Tongue (tissue), 1 donor: ENCODE measurements at regions not wholly inside any gene's neighbourhood (a gene's known extent, or its start where the extent isn't known, plus 50 kb on each side); places are given as distances from the start of the nearest gene placed in this dataset.

ENCODE experiments used
- DNase-seq: peaks from one replicate; pipeline ENCODE4 v3.0.0-alpha.2; 2015

DNA sequence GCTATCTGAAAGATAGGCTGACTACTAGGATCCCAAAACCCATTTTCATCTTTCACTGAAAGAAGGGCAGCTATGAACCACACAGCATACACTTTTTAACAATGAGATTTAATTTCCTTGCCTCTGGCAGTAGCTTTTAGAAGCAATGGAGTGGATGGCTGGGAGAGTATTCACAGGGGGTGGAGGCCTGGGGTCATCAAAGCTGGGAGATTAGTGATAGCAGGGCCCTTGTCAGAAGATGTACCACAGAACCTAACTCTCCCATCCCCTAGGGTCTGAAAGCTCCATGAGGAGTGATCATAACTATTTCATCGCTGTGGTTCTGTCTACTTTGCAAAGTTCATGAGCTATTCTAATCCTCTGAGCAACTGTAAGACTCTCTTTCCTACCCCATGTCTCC, 332.2 kb downstream of the PRELID2 start:
- DNase-seq, result no peak

DNA sequence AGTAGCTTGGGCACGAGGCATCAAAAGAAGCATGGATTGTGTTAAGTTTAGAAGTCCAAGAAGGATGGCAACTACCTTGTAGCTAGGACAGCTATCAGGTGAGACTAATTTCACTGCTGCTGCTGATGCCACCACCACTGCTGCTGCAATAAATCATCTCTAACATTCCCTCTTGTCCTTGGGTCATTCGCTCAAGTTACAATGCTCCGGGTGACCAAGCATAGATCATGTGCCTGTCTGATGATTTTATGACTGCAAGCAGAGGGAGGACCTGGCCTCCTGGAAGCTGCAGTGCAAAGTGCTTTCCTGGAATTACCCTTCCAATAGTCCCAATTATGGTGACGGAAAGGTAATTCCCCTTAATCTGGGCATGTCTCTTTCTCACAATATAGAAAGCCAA, 334.4 kb downstream of the PRELID2 start:
- no peak for DNase-seq

DNA sequence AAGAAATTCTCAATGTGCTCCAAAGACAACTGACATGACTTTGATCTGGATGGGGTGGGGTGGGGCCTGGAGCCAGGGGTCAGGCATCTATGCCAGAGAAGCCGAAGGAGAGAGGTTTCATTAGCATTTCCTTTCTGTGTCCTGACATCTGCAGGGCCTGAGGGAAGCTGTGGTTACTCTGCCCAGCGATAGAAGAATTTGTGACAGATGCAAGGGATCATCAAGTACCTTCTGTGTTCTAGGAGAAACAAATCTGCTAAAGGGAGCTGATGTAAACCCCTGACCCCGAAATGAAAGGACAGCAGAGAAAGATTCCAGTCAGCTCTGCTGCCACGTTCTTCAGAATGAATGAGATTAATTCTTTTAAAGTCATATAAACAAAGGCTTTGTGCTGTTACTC, 335.7 kb downstream of the PRELID2 start:
- DNase-seq, result no peak

DNA sequence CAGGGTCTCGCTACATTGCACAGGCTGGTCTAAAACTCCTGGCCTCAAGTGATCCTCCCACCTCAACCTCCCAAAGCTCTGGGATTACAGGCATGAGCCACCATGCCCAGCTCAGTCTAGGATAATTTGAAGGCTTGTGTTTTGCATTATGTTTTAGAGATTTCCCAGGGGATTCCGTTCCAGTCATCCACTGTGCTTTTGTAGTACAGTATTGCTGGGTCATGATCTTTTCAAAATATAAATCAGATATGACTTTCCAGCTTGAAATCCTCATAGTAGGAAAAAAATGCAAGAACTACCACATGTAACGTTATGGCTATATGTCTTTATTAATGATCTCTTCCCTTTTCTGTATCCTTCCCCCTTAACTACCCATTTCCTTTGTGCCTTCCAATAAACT, 338.1 kb downstream of the PRELID2 start:
- DNase-seq, result no peak

DNA sequence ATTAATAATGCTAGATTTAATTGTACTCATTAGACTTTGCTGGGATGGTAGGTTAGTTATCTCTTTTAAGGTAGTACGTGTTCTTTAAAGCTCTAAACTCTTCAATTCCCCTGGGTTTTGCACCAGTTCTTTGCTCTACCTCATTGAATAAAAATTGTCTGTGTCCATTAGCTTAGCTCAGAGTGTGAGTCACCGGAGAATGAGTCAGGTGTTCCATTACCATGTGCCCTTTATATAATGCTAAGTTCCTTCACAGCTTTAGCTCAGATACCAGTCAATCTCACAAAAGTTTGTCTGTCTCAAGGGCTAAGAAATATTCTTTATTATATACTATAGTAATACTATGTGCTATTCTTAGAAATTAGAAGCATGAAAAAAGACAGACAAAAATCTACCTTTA, 339.4 kb downstream of the PRELID2 start:
- no peak for DNase-seq

DNA sequence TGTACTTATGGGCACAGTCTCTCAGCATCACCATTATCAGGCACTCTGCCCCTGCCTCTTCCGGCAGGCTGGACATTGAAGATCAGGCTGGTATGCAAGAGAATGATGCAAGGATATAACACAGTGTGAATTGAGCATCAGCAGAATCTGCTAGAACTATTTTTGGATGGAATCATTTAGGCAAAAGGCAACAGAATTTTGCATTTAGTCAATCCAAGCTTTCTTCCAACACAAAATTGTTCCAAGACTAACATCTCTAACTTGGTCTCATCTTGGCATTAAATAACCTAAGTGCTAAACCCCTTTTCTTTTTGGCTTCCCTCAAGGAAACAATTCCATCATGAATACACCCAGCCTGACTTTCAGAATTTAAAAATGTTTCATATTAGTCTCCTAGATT, 339.9 kb downstream of the PRELID2 start:
- no peak for DNase-seq

DNA sequence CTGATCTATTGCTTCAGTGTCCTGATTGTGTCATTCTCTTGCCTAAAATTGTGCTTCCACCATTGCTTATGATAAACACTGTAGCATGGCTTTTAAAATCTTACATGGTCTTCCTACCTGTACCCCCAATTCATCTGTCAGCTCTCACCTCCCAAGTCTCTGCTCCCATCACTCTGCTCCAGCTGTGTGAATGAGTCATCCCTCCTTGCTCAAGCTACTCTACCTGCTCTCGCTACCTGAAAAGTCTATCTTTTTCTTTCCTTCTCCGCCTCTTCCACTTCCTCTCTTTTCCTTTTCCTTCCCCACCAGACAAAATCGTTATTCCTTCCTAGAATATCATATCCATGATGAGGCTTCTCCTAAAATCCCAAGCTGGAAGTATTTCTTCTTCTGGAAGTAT, 341.7 kb downstream of the PRELID2 start:
- DNase-seq, result no peak

DNA sequence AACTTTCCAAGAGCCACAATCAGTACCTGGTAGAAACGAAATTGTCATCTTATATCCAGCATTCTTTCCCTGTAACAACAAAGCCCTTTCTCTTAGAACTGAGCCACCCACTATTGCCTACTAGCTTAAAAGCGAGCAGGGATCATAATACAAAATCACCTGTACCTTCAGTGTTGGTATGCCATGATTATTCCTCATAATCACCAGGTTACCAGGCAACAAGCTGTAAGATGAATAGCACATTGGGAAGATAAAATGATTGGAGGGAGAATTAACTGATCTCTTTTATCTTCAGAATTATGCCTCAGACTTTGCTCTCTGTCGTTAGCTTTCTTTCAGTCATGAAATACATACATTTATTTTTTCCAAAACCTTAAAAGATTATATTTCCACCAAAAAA, 345.6 kb downstream of the PRELID2 start:
- DNase-seq, result no peak

DNA sequence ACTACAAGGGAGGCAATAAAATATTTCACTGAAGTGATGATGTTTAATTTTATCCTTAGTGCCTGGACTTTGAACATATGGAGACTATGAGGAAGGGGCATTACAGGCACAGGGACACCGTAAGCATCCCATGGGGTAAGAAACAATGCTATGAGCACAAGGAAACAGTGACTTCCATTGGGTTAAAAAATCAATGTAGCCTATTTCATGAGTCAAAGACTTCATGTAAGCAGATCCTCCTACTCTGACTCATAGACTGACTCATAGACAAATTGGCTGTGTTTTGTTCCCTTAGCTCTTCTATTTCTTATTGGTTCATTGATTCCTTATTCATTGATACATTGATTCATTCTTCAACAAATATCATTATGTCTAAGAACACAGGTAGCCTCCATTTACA, 351.0 kb downstream of the PRELID2 start:
- no peak for DNase-seq

DNA sequence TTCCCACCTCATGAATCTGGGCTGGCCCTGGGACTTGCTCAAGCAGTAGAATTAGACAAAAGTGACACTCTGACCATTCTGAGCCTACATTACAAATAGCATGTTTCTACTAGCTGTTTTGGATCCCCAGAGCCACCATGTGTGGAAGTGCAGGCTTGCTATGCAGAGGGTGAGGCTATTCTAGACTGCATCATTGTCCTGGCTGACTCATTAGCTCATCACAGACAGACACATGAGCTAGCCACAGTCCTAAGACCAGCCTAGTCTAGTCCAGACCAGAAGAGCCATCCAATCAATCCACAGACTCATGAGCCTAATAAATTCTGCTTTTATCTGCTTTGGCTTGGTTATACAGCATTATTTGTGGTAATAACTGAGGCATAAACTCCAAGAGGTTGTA, 351.9 kb downstream of the PRELID2 start:
- DNase-seq, result no peak

DNA sequence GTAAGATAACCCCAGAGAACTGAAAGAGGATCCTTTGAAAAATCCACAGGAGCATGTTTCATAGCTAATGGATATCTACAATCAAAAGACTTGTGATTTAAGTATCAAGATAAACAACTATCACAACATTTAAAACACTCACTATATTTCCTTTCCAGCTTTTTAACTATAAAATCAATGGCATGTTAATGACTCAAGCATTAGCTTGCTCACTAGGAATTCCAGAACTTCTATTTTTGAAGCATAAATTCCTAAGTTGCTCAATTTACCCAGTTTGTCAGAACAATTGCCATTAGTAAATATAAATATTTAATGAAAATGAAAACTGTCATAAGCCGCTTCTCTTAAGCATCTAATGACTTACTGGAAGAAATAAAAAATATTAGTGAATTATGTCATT, 355.3 kb downstream of the PRELID2 start:
- DNase-seq, result no peak

DNA sequence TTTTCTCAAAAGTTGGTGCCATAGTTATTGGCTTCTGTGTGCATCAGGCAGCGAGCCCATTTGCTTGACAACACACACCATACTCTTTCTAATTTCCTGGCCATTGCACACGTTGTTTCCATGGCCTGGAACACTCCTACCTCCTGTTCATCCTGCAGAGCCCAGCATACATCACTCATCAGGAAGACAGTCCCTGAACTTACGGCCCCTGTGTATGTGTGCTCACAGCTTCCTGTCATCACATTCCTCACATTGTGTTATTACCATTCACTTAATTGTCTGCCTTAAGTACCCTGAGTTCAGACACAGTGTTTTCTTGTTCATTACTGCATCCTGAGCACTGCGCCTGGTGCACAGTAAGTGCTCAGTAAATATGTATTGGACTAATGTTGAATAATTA, 355.9 kb downstream of the PRELID2 start:
- DNase-seq, result no peak

DNA sequence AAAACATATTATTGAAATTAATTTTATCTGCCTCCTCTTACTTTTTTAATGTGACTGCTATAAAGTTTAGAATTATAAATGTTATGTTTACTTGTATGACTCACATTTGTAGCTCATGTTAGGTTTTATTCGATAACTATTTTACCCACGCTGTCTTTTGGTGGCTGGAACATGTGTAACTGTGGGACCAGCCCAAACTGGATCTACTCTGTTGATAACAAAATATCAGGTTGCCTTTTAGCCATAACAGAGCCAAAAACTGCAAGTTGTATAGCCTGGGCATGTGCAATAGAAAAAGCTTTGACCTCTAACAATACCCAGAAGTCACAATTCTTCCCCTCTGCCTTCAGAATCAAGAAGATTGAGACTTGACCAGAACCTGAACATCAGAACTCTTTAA, 356.5 kb downstream of the PRELID2 start:
- DNase-seq, result no peak

DNA sequence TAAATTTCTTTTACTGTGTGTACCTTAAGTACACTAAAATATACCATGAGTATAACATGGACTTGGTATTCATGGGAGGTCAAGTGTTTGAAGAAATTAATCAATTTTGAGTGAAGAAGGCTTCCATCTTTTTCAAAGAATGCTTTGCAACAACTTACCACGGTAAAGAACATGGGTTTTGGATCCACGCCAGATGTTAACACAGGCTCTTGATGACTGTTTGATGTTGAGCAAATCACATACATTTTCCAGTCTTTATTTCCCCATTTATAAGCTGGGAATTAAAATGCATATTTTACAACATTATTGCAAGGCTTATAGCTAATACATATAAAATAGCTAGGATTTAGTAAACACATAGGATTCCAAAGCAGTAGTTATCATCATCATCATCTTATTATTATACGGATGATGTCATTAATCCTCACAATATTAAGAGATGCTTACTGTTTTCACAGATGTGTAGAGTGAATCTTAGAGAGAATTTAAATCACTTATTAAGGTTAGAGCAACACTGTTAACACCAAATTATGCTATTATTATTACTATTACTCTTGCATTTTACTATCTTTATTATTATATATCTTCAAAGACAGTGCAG, 362.0 kb downstream of the PRELID2 start:
- DNase-seq, result peak; percentile 6

DNA sequence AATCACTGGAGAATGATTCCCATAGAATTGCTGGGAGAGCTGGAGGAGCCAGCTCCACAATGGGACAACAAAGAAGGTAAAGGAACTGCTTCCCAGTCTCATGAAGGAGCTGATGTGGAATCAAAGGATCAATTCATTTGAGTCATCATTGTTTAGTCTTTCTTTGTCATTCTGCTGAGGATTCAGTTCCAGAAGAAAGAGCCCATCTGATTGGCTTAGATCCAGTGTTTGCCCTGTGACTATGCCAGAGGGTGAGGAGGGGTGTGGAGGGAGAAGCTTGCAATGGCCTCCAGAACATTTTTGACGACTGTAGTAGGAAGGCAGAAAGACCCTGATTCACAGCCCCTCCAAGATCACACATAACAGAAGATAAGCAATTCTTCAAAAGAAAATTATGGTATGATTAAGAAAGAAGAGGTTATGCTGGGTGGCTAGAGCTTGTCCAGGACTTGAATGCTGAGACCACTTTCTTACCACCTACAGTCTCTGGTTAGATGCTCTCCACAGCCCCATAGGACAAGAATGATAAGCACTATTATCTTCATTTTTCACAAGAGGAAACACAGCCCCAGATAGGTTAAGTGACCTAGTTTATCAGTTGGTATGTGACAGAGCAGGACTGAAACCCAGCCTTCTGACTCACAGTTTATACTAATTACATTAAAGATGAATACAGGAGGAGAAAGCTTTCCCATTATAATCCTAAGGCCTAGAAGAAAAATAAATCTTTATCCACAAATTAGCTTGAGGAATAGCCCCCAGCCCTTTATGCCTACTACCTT, 363.1 kb downstream of the PRELID2 start:
- no peak for DNase-seq

DNA sequence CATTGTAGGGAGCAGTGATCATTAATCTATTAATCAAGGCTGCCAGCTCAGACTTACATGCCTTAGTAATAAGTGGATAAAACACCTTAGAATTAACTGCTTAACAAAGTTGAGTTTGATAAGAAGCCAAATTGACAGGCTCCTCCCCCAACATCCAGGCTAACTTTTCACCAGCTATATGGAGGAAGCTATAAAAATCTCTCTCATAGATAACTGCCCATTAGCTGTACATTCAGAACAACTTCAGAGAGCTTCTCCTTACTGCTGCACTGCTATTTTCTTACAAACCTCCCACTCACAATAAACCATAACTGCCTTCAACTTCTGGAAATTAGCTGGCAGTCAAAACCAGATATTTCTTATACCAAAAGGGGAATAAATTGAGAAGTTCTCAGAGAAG, 364.1 kb downstream of the PRELID2 start:
- DNase-seq, result no peak

DNA sequence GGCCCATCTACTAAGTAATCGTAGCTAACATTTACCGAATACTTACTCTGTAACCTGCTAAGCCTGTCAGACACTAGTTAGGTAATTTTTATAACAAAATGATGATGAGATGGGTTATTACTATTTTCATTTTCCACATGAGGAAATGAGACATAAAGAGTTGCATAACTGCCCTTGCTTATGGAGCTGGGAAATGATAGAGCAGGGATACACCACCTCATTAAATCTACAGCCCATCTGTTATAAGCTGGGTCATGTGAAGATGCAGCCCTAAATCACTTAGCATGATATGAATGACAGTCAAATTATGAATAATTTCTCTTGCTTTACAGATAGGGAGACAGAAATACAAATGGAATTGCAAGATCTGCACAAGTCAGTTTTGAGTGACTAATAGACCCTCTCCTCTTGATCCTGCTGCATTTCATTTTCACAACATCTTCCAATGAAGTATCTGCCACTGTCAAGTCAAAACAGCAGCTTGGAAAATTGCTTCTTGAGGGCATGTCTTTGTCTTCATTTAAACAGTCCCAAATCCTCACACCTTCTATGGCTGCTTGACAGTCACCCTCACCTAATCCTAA, 364.7 kb downstream of the PRELID2 start:
- no peak for DNase-seq

DNA sequence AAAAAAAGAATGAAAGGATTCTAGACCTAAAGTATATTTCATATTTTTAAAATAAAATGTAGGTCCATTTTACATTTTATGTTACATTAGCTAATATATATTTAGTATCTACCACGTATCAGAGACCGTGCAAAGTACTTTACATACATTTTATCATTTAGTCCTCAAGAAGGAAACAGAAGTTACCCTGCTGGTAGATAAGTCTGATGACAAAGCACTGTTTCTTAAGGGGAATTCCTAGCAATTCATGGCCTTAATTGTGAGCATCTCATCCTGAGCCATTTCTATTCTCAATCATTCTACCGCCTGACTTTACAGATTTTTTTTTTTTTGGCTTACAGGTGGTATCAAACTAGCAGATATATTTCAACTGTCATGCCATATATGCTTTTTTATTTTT, 367.7 kb downstream of the PRELID2 start:
- DNase-seq, result no peak

DNA sequence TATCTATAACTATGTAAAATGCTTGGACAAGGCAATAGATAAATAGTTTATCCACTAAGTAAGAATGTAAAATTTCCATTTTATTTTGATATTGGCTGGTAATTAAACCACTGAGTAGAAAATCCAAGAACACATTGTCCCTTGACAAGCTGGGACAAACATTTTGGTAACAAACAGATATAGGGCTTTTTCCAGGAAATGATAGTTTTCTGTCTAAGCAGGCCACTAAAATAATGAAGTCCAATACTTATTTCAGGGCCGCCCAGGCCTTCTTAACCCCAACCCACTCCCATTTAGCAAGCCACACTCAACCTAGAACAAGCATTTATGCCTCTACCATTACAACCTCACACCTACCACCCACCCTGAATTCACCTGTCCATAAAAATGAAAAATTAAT, 368.6 kb downstream of the PRELID2 start:
- no peak for DNase-seq

DNA sequence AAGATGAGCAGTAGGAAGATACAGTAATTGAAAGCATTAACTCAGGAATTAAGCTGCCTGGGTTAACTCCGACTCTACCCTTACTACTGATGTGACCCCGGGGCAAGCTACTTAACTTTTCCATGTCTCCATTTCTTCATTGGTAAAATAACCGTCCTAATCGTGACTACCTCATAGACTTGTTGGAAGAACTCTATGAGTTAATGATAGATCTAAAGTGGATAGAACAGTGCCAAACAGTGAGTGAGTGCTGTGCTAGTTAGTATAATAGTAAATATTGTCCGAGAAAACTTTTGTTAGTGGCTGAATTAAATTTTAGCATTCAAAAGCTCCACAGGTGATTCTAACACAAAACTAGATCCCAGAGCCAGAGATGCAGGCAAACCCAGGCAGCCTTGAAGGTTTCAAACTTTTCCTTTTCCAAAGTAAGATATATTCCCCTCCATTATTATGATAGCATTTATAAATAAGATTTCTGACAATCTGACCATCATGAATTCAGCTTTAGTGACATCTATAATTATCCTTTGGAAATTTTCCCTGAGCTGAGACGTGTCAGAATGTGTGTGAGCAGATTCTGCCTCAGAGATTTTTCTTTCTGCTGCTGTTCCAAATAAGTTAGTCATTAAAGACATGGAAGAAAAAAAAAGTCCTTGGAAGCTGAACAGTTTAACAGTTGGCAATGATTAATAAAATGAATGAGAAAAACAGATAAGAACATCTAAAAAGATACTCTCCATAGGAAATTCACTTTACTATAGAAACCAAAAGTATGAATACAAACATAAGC, 369.5 kb downstream of the PRELID2 start:
- DNase-seq, result no peak

DNA sequence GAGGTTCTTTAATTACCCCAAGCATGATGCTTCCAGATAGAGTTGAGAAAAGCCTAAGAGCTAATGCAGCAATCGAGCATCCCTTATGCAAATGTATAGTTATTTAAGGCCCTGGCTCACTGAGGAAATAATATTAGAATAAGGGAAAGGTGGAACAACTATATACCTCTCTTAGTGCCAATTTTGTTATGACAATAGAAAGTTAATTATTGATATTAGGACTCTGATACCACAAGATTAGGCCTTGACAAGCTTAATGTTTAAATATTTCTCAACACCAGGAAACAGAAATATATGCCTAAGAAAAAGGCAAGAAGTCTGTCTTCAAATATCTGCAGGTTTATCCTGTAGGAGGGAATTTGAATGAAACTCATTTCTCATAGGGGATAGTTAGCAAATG, 371.0 kb downstream of the PRELID2 start:
- DNase-seq, result no peak

DNA sequence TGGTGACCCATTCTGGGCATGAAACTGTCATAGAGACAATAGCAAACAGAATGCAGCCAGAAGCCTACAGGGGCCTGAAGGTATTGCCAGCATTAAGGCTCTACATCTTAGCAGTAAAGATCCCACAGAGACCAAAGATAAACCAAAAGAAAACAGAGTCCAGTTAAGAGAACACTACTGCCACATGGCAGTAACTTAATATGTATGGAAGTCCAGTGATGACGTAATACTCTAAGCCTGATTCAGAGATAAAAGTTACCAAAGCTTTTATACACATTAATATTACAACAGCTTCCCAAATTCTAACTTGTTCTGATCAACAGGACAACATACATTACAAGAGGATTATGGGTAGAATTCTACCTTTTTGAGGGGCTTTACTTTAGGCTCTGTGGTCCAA, 371.5 kb downstream of the PRELID2 start:
- no peak for DNase-seq

DNA sequence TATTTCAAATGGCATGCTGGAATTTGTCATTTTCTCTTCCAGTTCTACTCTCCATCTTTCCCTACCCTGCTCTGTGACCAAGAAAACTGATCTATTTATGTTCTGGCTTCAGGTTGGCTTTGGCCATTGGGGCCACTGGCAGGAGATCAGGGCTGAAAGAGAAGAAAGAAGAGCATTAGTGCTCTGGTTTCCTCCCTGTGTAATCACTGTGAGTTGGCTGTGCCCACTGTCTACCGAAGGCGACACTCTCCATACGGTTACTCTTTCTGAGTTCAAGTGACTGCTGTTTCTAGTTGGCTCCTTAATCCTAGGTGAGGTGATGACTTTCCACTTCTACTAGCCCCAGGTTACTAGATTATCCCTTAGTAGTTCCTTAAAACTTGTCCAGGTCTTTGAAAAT, 372.6 kb downstream of the PRELID2 start:
- DNase-seq, result no peak
